Ectodermal cell (in vitro differentiated cells): ENCODE measurements at regions not wholly inside any gene's neighbourhood (a gene's known extent, or its start where the extent isn't known, plus 50 kb on each side); places are given as distances from the start of the nearest gene placed in this dataset.

Experiments used
- H3K27ac ChIP-seq: 2 replicates; pipeline ENCODE4 v1.7.0; 2013; ENCODE audit warnings: mild to moderate bottlenecking, low read depth, low read length; ENCODE audit not compliant: insufficient read depth, poor library complexity, severe bottlenecking
- H3K27me3 ChIP-seq: 2 replicates; pipeline ENCODE4 v1.7.0; 2013; ENCODE audit warnings: mild to moderate bottlenecking, low read length; ENCODE audit not compliant: insufficient read depth, control insufficient read depth, poor library complexity, severe bottlenecking
- H3K36me3 ChIP-seq: one replicate; pipeline ENCODE4 v1.7.0; 2013; ENCODE audit warnings: low read length; ENCODE audit not compliant: control insufficient read depth, insufficient read depth
- H3K4me1 ChIP-seq: one replicate; pipeline ENCODE4 v1.7.0; 2013; ENCODE audit warnings: low read length; ENCODE audit not compliant: control insufficient read depth, insufficient read depth
- H3K4me3 ChIP-seq: 2 replicates; pipeline ENCODE4 v1.7.0; 2013; ENCODE audit warnings: low read depth, low read length, control low read depth; ENCODE audit not compliant: insufficient read depth
- H3K9me3 ChIP-seq: 2 replicates; pipeline ENCODE4 v1.7.0; 2013; ENCODE audit warnings: mild to moderate bottlenecking, low read length, moderate library complexity; ENCODE audit not compliant: control insufficient read depth
- WGBS, 2 experiments: methylation state at CpG; one replicate each; pipeline ENCODE4 v1.1.7; 2013; ENCODE audit warnings: missing lambda C conversion rate in 2 of 2; 5-methylcytosine and 5-hydroxymethylcytosine counted together

DNA sequence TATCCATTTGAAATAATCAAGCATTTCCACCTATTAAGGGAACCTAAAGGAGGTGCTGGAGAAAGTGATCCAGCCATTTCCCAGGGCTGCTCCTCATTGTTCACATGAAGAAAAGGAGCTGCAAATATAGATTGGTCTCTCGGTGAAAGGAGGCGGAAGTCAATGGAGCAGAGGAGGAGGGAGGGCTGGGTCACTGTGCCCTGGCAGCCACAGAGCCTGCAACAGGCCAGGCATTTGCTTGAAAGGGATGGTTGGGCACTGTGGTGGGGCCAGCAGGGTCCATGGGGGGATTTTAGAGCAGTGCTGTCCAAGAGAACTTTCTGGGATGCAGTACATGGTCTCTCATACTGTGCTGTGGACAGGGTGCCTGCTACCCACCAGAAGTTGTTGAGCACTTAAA is 173.2 kb downstream of the CYLD start:
- Histone ChIP-seq H3K27me3 (no peaks in the 10 kb centered on the region), H3K36me3 (no peaks in the 10 kb centered on the region), H3K27ac (no peak overlapping the region), H3K9me3 (no peaks in the 10 kb centered on the region), H3K4me1 (peaks cover 6% of the 10 kb centered on the region), H3K4me3 (no peak overlapping the region)
- WGBS, 2 experiments, result 76 to 78% methylated on average over 2 of the region's 2 CpGs

DNA sequence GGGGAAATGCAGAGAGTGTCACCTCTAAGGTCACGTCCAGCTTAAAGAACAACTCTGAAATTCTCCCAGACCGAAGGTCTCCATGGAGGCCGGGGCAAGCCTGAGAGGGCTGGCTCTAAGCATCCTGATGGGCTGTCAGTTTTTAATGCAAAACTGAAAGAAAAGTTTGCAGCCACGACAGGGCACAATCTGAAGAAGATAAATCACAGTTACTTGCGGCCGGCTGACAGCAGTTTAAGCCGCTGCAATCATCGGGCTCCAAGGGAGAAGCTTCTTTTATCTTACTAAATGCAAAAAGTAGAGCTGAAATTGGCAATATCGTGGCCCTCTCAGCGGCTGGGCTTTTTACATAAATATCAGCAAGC is 168.8 kb downstream of the CYLD start:
- Histone ChIP-seq H3K36me3 (no peaks in the 10 kb centered on the region), H3K4me3 (no peak overlapping the region), H3K4me1 (peaks cover 6% of the 10 kb centered on the region), H3K27me3 (no peaks in the 10 kb centered on the region), H3K9me3 (no peaks in the 10 kb centered on the region), H3K27ac (no peak overlapping the region)
- 83 to 87% methylated on average over 10 of the region's 10 CpGs for WGBS, 2 experiments

DNA sequence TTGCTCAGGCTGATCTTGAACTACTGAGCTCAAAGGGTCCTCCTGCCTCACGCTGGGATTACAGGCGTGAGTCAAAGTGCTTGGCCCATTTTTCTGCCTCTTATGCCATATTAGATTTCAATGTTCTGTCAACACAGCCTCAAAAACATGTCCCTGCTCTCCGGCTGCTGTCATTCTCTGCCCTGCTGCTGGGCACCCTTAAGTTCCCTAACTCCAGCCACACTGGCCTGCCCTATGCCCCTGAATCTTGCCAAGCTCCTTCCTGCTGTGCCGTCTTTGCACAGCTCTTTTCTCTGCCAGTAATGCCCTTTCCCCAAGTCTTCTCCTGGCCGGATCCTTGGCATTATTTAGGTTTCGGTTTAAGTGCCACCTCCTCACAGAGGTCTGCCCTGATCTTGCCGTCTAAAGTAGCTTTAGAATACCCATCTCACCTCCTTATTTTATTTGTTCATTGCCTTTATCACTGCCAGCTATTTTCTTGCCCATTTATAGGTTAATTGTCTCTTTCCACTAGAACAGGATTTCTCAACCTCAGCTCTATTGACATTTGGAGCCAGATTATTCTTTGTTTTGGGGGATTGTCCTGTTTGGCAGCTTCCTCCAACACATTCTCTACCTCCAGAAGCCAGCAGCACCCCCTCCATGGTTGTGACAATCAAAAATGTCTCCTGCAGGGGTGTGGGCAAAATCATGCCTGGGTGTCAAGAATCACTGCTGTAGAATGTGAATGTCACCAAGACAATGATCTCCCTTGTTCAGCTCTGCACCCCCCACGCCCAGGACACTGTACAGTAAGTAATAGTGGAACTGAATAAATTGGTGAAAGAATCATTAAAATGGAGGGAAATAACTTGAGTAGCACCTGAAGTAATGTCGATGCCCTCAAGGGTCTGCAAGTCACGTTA is 168.2 kb downstream of the CYLD start:
- Histone ChIP-seq H3K4me3 (no peak overlapping the region), H3K36me3 (no peaks in the 10 kb centered on the region), H3K27me3 (no peaks in the 10 kb centered on the region), H3K9me3 (no peaks in the 10 kb centered on the region), H3K27ac (no peak overlapping the region), H3K4me1 (peaks cover 4% of the 10 kb centered on the region)
- 86 to 87% methylated on average over 10 of the region's 10 CpGs for WGBS, 2 experiments

DNA sequence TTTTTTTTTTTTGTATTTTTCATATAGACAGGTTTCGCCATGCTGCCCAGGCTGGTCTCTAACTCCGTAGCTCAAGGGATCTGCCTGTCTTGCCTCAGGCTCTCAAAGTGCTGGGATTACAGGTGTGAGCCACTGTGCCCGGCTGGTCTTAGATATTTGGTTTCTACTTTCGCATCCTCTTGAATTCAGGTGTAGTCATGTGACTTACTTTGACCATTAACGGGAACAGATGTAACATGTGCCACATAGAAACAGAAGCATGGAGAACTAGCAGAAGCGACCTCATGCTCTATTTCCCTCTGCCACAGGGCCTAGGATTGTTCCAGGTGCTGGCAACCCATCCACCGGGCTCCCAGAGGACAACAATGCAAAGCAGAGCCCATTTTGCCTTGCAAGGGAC is 166.6 kb downstream of the CYLD start:
- Histone ChIP-seq H3K9me3 (no peaks in the 10 kb centered on the region), H3K36me3 (no peaks in the 10 kb centered on the region), H3K4me1 (no peaks in the 10 kb centered on the region), H3K27me3 (no peaks in the 10 kb centered on the region), H3K4me3 (no peak overlapping the region), H3K27ac (no peak overlapping the region)
- 90 to 92% methylated on average over 7 of the region's 7 CpGs for WGBS, 2 experiments

DNA sequence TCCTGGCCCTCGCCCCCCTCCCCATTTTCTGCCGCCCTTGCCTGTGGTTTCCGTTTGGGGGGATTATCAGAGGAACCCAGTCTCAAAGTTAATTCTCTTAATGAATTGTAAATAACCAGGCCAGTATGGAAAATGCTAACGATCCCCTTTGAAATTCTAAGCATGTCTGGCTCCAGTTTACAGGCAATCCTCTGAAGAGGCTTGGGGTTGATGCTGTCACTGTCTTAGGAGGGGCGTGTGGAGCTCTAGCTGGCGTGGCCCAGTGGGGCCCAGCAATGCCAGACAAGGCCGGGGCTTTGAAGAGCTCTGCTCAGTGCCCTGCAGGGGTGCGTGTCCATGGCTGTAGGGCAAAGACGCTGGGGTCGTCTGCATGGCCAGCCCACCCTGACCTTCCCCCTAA is 164.6 kb downstream of the CYLD start:
- no peak overlapping the region for H3K27ac ChIP-seq
- no peaks in the 10 kb centered on the region for H3K27me3 ChIP-seq
- H3K9me3 ChIP-seq, result no peaks in the 10 kb centered on the region
- no peak overlapping the region for H3K4me3 ChIP-seq
- H3K36me3 ChIP-seq, result no peaks in the 10 kb centered on the region
- 75 to 78% methylated on average over 10 of the region's 10 CpGs for WGBS, 2 experiments
- H3K4me1 ChIP-seq, result no peaks in the 10 kb centered on the region

DNA sequence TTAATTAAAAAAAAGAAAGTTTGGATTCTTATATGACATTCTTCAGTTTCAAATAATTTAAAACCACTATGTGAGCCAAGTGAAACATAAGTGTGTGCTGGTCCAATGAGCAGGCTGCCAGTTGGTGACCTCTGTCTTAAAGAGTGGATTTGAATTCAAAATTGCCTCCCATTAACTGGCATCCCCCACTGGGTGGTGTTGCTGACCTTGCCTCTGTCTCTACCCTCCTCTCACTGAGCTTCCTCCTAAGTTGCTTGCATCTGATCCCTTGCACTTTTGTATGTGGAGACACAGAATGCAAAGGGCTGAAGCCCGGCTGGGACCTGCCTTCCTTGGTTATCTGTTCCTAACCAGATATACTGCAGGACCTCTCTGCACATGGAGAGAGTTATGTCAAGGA is 160.6 kb downstream of the CYLD start:
- 79 to 83% methylated on average over 1 of the region's 1 CpG for WGBS, 2 experiments
- Histone ChIP-seq H3K4me1 (no peaks in the 10 kb centered on the region), H3K27me3 (no peaks in the 10 kb centered on the region), H3K4me3 (no peak overlapping the region), H3K36me3 (no peaks in the 10 kb centered on the region), H3K27ac (no peak overlapping the region), H3K9me3 (no peaks in the 10 kb centered on the region)

DNA sequence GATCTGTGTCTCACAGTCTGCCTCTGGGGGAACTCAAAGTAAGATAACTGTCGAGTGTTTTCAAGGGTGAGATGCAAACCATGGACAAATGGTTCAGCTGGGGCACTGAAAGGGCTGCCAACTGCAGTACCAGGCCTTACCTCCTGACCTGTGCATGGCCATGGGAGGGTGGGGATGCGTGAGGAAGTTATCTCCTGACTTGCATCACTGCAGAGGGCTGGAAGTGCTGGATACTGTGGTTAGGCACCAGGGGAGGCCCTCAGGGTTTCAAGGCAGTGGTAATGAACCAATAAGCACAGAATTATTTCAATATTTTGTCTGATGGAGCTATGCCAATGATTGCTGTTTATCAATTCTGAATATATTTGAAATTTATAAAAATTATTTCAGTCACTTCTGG is 159.2 kb downstream of the CYLD start:
- Histone ChIP-seq H3K27ac (no peak overlapping the region), H3K36me3 (no peaks in the 10 kb centered on the region), H3K4me3 (no peak overlapping the region), H3K4me1 (no peaks in the 10 kb centered on the region), H3K9me3 (no peaks in the 10 kb centered on the region), H3K27me3 (no peaks in the 10 kb centered on the region)
- 91 to 94% methylated on average over 2 of the region's 2 CpGs for WGBS, 2 experiments

DNA sequence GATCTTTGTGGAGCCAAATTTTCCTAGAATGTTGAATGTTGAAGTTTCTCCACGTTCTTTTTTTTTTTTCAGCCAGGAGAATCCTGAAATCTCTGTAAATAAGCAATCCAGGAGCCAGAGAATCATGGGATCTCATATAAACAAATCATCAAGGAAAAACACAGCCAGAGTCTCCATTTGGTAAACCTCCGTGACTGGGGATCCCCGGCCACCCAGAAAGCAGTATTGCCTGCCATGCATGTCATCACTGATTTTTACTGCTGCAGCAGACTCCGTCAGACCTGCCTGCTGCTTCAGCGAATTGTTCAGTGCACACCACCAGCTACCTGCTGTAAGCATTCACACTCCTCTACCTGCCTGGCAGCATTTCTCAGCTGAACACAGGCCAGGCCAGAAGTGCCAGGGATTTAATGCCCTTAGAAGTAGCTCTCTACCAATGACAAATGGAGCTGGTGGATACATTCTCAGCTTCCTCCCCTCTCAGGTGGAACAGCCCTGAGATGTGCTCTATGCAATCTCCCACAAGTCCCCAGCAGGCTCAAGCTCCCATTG is 158.6 kb downstream of the CYLD start:
- Histone ChIP-seq H3K9me3 (no peaks in the 10 kb centered on the region), H3K4me3 (no peak overlapping the region), H3K27me3 (no peaks in the 10 kb centered on the region), H3K27ac (no peak overlapping the region), H3K4me1 (no peaks in the 10 kb centered on the region), H3K36me3 (no peaks in the 10 kb centered on the region)
- 87 to 91% methylated on average over 5 of the region's 5 CpGs for WGBS, 2 experiments

DNA sequence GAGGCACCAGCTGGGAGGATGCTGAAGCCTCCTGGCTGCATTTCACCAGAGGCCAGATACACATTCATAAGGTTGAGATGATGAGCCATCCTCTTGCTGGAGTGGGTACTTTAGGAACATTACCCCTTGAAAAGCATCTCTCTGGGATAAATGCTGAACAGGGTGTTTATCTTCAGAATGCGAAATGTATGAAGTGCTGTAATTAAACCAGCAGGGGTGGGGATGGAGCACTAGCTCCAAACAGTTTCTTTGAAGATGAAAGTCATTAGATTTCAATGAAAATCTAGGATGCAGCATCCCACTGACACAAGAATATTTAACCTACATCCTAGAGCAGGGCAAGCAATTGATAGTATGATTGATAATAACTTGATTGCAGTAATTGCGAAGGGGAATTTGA is 158.1 kb downstream of the CYLD start:
- Histone ChIP-seq H3K4me3 (no peak overlapping the region), H3K36me3 (no peaks in the 10 kb centered on the region)
- 94 to 100% methylated on average over 2 of the region's 2 CpGs for WGBS, 2 experiments

DNA sequence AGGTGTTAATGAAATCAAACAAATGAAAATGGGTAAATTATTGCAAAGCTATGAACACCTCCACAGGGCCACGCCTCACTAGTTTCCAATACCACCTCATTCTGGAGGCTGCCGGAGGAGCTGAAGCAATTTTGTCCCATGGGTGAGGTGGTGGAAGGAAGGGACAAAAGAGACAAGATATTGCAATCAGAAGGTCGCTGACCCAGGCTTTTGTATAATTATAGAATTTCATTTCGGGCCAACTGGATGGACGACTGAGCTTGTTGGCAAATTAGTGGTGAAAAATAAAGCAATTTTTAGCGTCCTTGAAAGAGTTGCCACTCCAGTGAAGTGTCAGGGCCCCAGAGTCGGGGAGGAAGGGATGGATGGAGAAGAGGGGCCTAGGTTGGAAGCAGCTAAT is 147.9 kb downstream of the CYLD start:
- no peaks in the 10 kb centered on the region for H3K9me3 ChIP-seq
- H3K4me3 ChIP-seq, result no peak overlapping the region
- WGBS, 2 experiments, result 95 to 96% methylated on average over 7 of the region's 7 CpGs
- H3K27ac ChIP-seq, result no peak overlapping the region
- H3K36me3 ChIP-seq, result no peaks in the 10 kb centered on the region
- H3K27me3 ChIP-seq, result no peaks in the 10 kb centered on the region
- H3K4me1 ChIP-seq, result no peaks in the 10 kb centered on the region

More for the DNA sequence above, 158.1 kb downstream of the CYLD start:
- H3K27me3 ChIP-seq, result no peaks in the 10 kb centered on the region
- H3K27ac ChIP-seq, result no peak overlapping the region
- H3K4me1 ChIP-seq, result no peaks in the 10 kb centered on the region
- H3K9me3 ChIP-seq, result no peaks in the 10 kb centered on the region
